Cardiac fibroblast (primary cell): ENCODE measurements at regions not wholly inside any gene's neighbourhood (a gene's known extent, or its start where the extent isn't known, plus 50 kb on each side); places are given as distances from the start of the nearest gene placed in this dataset.
"Not testable (repeated sequence)": the region's sequence is repeated elsewhere in the genome, so short reads cannot be mapped to it uniquely, and the experiment has no call there.

Experiments used
- DNase-seq, 2 donors: peaks; one replicate each; pipeline versions ENCODE4 v3.0.0 to v3.0.0-alpha.2; 2010; ENCODE audit warnings: low read depth in 2 of 2
- H3K4me3 ChIP-seq, 2 donors: replicated peaks in 1 of 2; 1 replicate in 1 of 2; 2 replicates in 1 of 2; pipeline ENCODE4 v1.5.1; 2011; ENCODE audit warnings: low read depth in 2 of 2, low read length in 2 of 2, mild to moderate bottlenecking in 2 of 2, moderate library complexity in 1 of 2
- TF ChIP-seq, protein P1 (sequence below): IDR thresholded peaks from one replicate; pipeline ENCODE4 v1.5.1; 2011; ENCODE audit warnings: low read depth, mild to moderate bottlenecking, low read length, inconsistent platforms

DNA sequence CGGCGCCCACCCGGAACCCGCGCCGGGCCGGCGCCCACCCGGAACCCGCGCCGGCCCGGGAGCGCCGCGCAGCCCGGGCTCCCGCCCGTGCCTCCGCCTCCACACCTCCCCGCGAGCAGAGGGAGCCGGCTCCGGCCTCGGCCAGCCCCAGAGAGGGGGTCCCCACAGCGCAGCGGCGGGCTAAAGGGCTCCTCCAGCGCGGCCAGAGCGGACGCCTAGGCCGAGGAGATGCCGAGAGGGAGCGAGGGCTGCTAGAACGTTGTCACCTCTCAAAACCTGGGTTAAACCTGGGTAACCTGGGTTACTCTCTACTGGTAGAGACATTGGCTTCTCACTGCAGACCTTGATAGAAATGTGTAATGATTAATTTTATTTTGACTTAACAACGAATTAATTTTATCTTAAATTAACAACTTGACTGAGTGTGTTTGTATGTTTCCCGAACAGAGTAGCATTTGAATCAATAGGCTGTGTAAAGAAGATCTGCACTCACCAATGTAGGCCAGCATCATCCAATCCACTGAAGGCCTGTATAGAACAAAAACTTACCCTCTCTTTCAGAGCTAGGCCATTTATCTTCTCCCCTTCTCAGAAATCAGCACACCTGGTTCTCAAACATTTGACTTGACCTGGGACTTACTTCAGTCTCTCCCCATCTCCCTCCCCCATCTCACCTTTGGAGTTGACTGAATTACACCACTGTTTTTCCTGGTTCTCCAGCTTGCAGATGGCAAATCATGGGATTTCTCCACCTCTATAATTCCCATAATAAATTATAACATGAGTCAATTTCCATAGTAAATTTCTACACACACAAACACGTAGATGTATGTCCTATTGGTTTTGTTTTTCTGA, 242.7 kb downstream of the ASXL3 start:
- TF ChIP-seq, protein P1, sequence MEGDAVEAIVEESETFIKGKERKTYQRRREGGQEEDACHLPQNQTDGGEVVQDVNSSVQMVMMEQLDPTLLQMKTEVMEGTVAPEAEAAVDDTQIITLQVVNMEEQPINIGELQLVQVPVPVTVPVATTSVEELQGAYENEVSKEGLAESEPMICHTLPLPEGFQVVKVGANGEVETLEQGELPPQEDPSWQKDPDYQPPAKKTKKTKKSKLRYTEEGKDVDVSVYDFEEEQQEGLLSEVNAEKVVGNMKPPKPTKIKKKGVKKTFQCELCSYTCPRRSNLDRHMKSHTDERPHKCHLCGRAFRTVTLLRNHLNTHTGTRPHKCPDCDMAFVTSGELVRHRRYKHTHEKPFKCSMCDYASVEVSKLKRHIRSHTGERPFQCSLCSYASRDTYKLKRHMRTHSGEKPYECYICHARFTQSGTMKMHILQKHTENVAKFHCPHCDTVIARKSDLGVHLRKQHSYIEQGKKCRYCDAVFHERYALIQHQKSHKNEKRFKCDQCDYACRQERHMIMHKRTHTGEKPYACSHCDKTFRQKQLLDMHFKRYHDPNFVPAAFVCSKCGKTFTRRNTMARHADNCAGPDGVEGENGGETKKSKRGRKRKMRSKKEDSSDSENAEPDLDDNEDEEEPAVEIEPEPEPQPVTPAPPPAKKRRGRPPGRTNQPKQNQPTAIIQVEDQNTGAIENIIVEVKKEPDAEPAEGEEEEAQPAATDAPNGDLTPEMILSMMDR, result no peak
- DNase-seq, result no peak
- no peak overlapping the region for H3K4me3 ChIP-seq

DNA sequence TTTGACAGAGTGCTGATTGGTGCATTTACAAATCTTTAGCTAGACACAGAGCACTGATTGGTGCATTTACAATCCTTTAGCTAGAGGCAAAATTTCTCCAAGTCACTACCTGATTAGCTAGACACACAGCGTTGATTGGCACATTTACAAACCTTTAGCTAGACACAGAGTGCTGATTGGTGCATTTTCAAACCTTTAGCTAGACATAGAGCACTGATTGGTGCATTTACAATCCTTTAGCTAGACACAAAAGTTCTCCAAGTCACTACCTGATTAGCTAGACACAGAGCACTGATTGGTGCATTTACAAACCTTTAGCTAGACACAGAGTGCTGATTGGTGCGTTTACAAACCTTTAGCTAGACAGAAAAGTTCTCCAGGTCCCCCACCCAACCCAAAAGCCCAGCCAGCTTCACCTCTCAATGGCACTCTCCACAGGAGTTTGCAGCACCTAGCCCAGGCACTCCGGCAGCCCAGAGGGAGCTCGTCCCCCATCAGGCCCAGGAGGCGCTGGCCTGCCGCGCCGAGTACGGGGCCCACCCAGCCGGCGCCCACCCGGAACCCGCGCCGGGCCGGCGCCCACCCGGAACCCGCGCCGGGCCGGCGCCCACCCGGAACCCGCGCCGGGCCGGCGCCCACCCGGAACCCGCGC, 241.8 kb downstream of the ASXL3 start:
- H3K4me3 ChIP-seq, DNase-seq: not testable (repeated sequence)

DNA sequence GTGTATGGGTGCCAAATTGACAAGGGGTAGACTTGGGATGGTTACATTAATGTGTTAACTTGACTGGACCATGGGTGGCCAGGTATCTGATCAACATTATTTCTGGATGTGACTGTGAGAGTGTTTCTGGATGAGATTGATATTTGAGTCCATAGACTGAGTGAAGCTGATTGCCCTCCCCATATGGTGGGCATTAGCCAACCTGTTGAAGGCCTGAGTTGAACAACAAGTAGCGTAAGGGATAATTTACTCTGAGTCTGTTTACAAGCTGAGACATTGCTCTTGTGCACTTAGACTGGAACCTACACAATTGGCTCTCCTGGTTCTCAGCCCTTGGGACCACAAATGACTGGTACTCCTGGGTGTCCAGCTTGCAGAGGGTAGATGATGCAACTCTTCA, 240.1 kb downstream of the ASXL3 start:
- no peak overlapping the region for H3K4me3 ChIP-seq
- no peak for DNase-seq

DNA sequence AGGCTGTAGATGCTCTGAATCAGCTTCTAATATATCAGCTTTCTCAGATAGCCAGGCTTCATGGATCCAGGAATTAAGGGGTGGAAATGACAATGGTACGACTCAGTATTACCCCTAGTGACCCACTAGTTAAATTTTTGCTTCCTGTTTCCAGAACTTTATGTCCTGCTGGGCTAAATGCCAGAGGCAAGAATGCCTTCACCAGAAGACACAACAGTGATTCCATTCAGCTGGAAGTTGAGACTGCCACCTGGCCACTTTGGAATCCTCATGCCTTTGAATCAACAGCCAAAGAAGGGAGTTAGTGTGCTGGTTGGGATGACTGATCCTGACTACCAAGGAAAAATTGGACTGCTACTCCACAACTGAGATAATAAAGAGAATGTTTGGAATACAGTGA, 239.1 kb downstream of the ASXL3 start:
- no peak overlapping the region for H3K4me3 ChIP-seq
- DNase-seq, result peak in 1 of 2 donors; percentile 6
- TF ChIP-seq, protein P1, result no peak

More for the DNA sequence above, 240.1 kb downstream of the ASXL3 start:
- TF ChIP-seq, protein P1, result no peak

DNA sequence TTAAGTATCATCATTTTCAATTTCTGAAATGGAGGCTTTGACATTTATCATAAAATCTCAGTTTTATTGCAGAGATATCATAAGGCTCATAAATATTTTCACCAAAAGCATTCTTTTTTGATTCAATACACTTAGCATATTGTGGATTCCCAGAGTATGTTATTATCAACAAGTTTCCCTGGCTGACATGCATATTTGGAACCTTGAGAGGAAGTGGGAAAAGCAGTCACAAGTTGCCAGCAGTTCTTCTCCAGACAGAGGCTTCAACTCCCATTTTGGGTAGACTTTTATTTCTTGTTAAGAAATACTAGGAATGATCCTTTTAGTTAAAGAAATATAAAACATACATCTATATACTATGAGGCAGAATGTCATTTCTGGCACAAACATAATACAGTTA, 236.5 kb downstream of the ASXL3 start:
- DNase-seq, result no peak
- TF ChIP-seq, protein P1, result no peak
- no peak overlapping the region for H3K4me3 ChIP-seq

DNA sequence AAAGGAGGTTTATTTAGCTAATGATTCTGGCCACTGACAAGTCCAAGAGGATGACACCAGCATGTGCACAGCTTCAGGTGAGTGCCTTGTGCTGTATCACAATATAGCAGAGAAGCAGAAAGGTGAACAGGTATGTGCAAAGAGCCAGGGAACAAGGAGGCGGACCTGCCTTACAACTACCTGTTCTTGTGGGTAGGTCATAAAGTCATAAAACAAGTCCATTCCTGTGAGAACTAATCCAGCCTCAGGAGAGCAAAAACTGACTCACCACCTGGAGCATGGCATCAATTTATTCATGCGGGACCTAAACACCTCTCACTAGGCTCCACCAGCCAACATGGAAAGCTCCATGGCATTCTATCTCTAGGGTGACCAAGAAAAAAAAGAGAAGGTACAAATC, 234.2 kb downstream of the ASXL3 start:
- TF ChIP-seq, protein P1, result no peak
- DNase-seq, result no peak
- H3K4me3 ChIP-seq, result no peak overlapping the region

DNA sequence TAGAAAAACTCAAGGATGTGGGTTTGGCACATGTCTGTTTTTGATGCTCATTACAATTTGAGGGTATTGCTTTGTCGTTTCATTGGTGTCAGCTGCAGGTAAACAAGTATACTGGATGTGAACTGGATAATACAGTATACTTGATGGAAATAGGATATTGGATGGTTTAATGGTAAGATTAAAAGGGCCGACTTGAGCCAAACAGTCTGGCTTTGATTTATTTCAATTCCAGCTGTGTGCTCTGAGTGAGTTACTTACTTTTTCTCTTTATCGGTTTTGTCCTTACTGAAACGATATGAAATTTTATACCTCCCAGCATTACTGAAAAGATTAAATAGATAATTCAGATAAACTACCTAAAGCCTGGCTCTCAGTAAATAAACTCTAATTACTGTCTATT, 227.6 kb downstream of the ASXL3 start:
- H3K4me3 ChIP-seq, result no peak overlapping the region
- TF ChIP-seq, protein P1, result no peak
- DNase-seq, result no peak
